ENCODE measurements at regions not wholly inside any gene's neighbourhood (a gene's known extent, or its start where the extent isn't known, plus 50 kb on each side); places are given as distances from the start of the nearest gene placed in this dataset.

GRCh38 chr2:83613178-83613577 lies 845.9 kb downstream of the SUCLG1 start:
- ChIA-PET POLR2A (no interaction called here), CTCF (no interaction called here)
- H3K9me3 ChIP-seq (ENCODE audit: control insufficient read depth, insufficient read depth, low read depth, low read length), result no peaks in the 10 kb centered on the region
- H3K27ac ChIP-seq (ENCODE audit: extremely low read depth, low read depth, low read length), result no peak overlapping the region
- H3K36me3 ChIP-seq (ENCODE audit: control insufficient read depth in 2 of 2, insufficient read depth in 1 of 2, low read length in 2 of 2), result no peaks in the 10 kb centered on the region
- H3K4me3 ChIP-seq (ENCODE audit: low read depth, low read length), result no peak overlapping the region
- TF ChIP-seq, protein P1, sequence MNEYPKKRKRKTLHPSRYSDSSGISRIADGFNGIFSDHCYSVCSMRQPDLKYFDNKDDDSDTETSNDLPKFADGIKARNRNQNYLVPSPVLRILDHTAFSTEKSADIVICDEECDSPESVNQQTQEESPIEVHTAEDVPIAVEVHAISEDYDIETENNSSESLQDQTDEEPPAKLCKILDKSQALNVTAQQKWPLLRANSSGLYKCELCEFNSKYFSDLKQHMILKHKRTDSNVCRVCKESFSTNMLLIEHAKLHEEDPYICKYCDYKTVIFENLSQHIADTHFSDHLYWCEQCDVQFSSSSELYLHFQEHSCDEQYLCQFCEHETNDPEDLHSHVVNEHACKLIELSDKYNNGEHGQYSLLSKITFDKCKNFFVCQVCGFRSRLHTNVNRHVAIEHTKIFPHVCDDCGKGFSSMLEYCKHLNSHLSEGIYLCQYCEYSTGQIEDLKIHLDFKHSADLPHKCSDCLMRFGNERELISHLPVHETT (tag by site-specific recombination; IDR thresholded peaks at IDR 0.05), result no peak
- TF ChIP-seq ZNF776 (tag by site-specific recombination; IDR thresholded peaks at IDR 0.05; ENCODE audit: borderline replicate concordance) (no peak), ZNF248 (tag by site-specific recombination; IDR thresholded peaks at IDR 0.05) (no peak), ZSCAN16 (tag by site-specific recombination; IDR thresholded peaks at IDR 0.05) (no peak), ZSCAN23 (tag by site-specific recombination; IDR thresholded peaks at IDR 0.05) (no peak), ZNF16 (tag by site-specific recombination; IDR thresholded peaks at IDR 0.05; ENCODE audit: low read depth) (no peak), ZNF664 (tag by site-specific recombination; IDR thresholded peaks at IDR 0.05) (no peak), ZNF114 (tag by site-specific recombination; IDR thresholded peaks at IDR 0.05) (no peak), RBAK (tag by site-specific recombination; IDR thresholded peaks at IDR 0.05) (no peak), ZNF549 (tag by site-specific recombination; IDR thresholded peaks at IDR 0.05) (no peak)
- TF ChIP-seq, protein P2, sequence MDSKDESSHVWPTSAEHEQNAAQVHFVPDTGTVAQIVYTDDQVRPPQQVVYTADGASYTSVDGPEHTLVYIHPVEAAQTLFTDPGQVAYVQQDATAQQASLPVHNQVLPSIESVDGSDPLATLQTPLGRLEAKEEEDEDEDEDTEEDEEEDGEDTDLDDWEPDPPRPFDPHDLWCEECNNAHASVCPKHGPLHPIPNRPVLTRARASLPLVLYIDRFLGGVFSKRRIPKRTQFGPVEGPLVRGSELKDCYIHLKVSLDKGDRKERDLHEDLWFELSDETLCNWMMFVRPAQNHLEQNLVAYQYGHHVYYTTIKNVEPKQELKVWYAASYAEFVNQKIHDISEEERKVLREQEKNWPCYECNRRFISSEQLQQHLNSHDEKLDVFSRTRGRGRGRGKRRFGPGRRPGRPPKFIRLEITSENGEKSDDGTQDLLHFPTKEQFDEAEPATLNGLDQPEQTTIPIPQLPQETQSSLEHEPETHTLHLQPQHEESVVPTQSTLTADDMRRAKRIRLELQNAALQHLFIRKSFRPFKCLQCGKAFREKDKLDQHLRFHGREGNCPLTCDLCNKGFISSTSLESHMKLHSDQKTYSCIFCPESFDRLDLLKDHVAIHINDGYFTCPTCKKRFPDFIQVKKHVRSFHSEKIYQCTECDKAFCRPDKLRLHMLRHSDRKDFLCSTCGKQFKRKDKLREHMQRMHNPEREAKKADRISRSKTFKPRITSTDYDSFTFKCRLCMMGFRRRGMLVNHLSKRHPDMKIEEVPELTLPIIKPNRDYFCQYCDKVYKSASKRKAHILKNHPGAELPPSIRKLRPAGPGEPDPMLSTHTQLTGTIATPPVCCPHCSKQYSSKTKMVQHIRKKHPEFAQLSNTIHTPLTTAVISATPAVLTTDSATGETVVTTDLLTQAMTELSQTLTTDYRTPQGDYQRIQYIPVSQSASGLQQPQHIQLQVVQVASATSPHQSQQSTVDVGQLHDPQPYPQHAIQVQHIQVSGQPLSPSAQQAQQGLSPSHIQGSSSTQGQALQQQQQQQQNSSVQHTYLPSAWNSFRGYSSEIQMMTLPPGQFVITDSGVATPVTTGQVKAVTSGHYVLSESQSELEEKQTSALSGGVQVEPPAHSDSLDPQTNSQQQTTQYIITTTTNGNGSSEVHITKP (tag by site-specific recombination; IDR thresholded peaks at IDR 0.05), result no peak
- no peaks in the 10 kb centered on the region for H3K4me1 ChIP-seq (ENCODE audit: control insufficient read depth, insufficient read depth, low read length)

DNA sequence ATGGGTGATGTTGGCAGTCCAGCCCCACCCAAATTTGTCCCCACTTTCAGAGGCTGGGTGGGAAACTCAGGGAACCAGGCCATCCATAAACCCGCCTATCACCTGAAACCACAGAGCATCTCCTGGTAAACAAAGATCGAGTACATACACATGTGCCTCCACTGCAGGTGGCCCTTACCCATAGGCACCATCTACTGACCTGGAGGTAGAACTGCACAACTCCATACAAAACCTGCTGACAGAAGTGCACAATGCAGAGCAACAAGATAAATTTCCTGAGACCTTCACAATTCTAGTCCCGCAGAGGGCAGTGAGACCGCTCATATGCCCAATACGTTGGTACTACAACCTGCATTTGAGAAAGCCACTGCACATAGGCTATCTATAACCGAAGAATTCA lies 856.3 kb downstream of the SUCLG1 start:
- Histone ChIP-seq H3K9me3 (ENCODE audit: control insufficient read depth, insufficient read depth, low read depth, low read length) (no peaks in the 10 kb centered on the region), H3K4me3 (ENCODE audit: low read depth, low read length) (no peak overlapping the region), H3K36me3 (ENCODE audit: control insufficient read depth in 2 of 2, insufficient read depth in 1 of 2, low read length in 2 of 2) (no peaks in the 10 kb centered on the region), H3K4me1 (ENCODE audit: control insufficient read depth, insufficient read depth, low read length) (no peaks in the 10 kb centered on the region), H3K27ac (ENCODE audit: extremely low read depth, low read depth, low read length) (no peak overlapping the region)
- POLR2A ChIA-PET, result no interaction called here
- CTCF ChIA-PET, result no interaction called here
- TF ChIP-seq ZSCAN5A (tag by site-specific recombination; IDR thresholded peaks at IDR 0.05) (no peak), PRDM2 (tag by site-specific recombination; IDR thresholded peaks at IDR 0.05; ENCODE audit: borderline replicate concordance) (no peak), HOXD13 (CRISPR knock-in tag; IDR thresholded peaks at IDR 0.05; ENCODE audit: borderline replicate concordance) (no peak), ZNF416 (tag by site-specific recombination; IDR thresholded peaks at IDR 0.05) (no peak), ZNF24 (tag by site-specific recombination; IDR thresholded peaks at IDR 0.05) (no peak), INSM2 (tag by site-specific recombination; IDR thresholded peaks at IDR 0.05) (no peak), ZIC2 (tag by site-specific recombination; IDR thresholded peaks at IDR 0.05) (no peak), ZNF514 (tag by site-specific recombination; IDR thresholded peaks at IDR 0.05) (no peak)
- TF ChIP-seq, protein P3, sequence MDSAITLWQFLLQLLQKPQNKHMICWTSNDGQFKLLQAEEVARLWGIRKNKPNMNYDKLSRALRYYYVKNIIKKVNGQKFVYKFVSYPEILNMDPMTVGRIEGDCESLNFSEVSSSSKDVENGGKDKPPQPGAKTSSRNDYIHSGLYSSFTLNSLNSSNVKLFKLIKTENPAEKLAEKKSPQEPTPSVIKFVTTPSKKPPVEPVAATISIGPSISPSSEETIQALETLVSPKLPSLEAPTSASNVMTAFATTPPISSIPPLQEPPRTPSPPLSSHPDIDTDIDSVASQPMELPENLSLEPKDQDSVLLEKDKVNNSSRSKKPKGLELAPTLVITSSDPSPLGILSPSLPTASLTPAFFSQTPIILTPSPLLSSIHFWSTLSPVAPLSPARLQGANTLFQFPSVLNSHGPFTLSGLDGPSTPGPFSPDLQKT (IDR thresholded peaks at IDR 0.05; ENCODE audit: borderline replicate concordance, low read depth, low read length), result no peak

Data from HEK293 (cell line).